Cardiac fibroblast (primary cell): ENCODE measurements at regions not wholly inside any gene's neighbourhood (a gene's known extent, or its start where the extent isn't known, plus 50 kb on each side); places are given as distances from the start of the nearest gene placed in this dataset.
"Not testable (repeated sequence)": the region's sequence is repeated elsewhere in the genome, so short reads cannot be mapped to it uniquely, and the experiment has no call there.

Experiments
- DNase-seq, 2 donors: peaks; one replicate each; pipeline versions ENCODE4 v3.0.0 to v3.0.0-alpha.2; 2010; ENCODE audit warnings: low read depth in 2 of 2
- H3K4me3 ChIP-seq, 2 donors: replicated peaks in 1 of 2; 1 replicate in 1 of 2; 2 replicates in 1 of 2; pipeline ENCODE4 v1.5.1; 2011; ENCODE audit warnings: low read depth in 2 of 2, low read length in 2 of 2, mild to moderate bottlenecking in 2 of 2, moderate library complexity in 1 of 2
- TF ChIP-seq, protein P1 (sequence below): IDR thresholded peaks from one replicate; pipeline ENCODE4 v1.5.1; 2011; ENCODE audit warnings: low read depth, mild to moderate bottlenecking, low read length, inconsistent platforms

DNA sequence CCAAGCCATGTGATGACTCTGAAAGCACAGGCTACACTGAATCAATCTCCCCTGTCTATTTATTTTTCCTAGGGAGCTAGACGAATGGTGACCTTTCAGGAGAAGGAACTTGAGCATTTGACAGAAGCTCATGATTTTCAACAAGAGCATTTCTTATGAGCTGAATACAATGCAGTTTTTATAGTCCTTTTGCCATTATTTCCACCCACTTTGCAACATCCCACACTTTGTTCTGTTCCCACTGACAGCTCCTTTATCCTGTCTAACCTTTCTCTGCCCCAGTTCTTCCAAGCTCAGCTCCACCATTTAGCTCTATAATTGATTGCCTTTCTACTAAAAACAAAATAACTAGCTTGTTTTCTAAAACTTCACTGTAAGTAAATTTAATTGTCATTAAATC, 91.9 kb upstream of the PRSS1 start:
- DNase-seq: no peak
- TF ChIP-seq, protein P1, sequence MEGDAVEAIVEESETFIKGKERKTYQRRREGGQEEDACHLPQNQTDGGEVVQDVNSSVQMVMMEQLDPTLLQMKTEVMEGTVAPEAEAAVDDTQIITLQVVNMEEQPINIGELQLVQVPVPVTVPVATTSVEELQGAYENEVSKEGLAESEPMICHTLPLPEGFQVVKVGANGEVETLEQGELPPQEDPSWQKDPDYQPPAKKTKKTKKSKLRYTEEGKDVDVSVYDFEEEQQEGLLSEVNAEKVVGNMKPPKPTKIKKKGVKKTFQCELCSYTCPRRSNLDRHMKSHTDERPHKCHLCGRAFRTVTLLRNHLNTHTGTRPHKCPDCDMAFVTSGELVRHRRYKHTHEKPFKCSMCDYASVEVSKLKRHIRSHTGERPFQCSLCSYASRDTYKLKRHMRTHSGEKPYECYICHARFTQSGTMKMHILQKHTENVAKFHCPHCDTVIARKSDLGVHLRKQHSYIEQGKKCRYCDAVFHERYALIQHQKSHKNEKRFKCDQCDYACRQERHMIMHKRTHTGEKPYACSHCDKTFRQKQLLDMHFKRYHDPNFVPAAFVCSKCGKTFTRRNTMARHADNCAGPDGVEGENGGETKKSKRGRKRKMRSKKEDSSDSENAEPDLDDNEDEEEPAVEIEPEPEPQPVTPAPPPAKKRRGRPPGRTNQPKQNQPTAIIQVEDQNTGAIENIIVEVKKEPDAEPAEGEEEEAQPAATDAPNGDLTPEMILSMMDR: no peak
- no peak overlapping the region for H3K4me3 ChIP-seq

DNA sequence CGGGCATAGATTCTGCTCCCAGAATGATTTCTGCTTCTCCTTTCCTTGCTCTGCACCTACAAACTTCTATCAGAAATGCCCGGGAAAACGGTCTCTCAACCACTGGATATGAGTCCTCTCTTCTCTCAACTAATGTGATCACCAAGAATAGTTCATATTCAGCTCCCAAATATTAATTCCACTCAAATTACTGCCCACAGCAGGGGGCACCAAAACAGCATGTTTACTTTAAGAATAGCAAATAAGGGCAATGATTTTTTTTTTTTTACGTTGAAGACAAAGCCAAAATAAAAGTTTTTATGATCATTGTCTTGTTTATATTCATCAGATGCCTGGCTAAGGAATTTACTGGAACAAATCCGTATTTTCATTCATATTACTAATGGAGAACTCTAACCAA, 94.9 kb upstream of the PRSS1 start:
- TF ChIP-seq, protein P1: peak; percentile 8
- no peak overlapping the region for H3K4me3 ChIP-seq
- no peak for DNase-seq

DNA sequence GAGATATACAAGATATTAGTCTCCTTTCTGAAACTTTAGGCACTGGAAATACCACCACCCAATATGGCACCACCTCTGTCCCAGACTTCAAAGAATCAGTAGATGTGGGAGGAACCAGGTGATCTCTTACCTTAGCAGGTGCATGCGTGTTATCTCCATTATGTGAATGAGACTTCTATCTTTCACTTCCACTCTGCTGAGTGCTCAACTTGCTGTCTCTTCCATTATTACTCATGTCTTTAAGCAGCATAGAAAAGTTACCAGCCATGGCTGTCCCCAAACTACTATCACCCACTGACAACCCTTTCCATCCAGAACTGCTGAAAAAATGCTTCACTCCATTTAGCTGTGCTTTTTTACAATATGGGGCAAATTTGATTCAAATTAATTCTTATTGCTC, 101.5 kb upstream of the PRSS1 start:
- TF ChIP-seq, protein P1: no peak

DNA sequence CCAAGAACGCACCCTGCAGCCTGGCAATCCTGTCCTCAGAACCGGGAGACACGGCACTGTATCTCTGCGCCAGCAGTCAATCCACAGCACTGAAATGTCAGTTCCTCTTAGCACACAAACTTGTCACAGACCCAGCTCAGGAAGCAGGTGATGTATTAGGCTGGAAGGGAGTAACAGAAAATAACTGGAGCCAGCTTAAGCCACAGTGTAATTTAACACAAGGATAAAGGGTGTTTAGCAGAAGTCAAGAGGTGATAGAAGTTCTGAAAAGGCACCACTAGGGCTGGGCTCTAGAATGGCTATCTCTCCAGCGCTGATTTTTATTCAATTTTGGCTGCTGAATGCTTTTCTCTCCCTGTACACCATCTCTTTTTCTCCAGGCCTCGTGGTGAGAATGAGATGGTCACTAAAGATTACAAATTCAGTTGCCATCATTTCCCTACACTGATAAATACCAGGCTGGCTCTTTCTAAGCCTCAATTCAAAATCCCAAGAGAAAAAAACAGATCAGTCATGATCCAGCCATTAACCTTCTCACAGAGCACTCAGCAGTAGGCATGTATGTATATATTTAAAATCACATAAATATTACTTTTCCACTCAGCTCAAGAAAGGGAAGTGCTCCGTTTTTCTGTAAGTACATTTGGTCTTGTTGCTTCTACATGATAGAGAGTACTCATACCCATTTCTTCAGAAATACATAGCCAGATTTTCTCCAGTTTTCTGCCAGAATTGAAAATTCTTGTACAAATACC, 102.7 kb upstream of the PRSS1 start:
- no peak for DNase-seq
- no peak overlapping the region for H3K4me3 ChIP-seq

More for the DNA sequence above, 101.5 kb upstream of the PRSS1 start:
- H3K4me3 ChIP-seq: no peak overlapping the region
- DNase-seq: no peak

DNA sequence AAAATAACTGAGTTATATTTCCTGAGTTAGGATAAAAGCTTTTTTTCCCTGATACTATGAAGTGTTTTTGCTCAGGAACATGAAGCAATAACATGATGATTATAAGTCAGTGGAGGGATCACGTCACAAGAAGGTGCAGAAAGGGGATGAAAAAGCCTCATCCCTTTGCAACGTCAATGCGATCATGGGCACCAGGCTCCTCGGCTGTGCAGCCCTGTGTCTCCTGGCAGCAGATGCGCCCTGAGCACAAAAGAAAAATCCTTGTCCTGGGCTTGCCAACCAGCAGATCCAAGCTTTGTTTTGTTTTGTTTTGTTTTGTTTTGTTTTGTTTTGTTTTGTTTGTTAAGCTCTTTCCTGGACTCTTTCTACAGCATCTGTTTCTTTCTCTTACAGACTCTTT, 103.5 kb upstream of the PRSS1 start:
- TF ChIP-seq, protein P1: no peak
- DNase-seq: no peak

More for the DNA sequence above, 102.7 kb upstream of the PRSS1 start:
- TF ChIP-seq, protein P1: no peak

DNA sequence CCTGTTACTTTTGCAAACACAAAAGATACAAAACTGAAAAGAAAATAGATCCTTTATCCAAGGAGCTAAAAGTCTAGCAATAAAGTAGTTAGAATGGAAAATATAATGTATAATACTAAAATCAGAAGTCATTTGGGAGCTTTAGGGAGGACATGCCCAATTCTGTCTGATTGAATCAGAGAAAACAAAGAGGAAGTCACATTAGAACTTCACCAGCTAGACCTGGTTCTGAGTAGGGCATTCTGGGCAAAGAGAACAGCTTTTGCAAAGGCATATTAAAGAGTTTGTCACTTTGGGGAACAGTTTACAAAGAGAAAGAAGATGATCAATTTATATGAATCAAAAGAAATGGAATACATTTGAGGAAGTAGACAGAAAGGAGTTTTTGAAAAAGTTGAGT, 107.0 kb upstream of the PRSS1 start:
- TF ChIP-seq, protein P1: no peak
- no peak for DNase-seq
- H3K4me3 ChIP-seq: no peak overlapping the region

More for the DNA sequence above, 103.5 kb upstream of the PRSS1 start:
- no peak overlapping the region for H3K4me3 ChIP-seq

DNA sequence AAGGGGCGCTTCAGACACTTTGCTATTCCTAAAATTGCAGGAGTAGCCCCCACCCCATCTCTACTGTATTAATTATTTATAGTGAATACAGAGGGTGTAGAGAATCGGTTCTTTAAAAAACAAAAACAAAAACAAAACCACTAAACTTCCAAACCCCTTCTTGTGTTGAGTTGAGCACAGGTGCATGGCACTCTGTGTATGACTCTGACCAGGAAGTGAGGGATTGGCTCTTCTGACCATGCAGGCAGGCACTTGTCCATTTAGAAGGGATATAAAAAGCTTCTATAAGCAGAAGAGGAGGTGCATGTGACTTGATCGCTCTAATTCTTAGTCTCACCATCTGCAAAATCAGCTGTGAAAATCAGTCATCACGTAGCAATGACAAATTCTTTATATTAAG, 108.0 kb upstream of the PRSS1 start:
- H3K4me3 ChIP-seq, DNase-seq: not testable (repeated sequence)
